Ramos (cell line): ENCODE measurements at regions not wholly inside any gene's neighbourhood (a gene's known extent, or its start where the extent isn't known, plus 50 kb on each side); places are given as distances from the start of the nearest gene placed in this dataset.
"Not testable (repeated sequence)": the region's sequence is repeated elsewhere in the genome, so short reads cannot be mapped to it uniquely, and the experiment has no call there.

ENCODE experiments used
- in situ Hi-C: fragments of 300-500 bp; cut with MboI; formaldehyde crosslinking; loops from one replicate; pipeline ENCODE4 v1.14.3; 2022; ENCODE audit warnings: low sequenced_read_pairs; ENCODE audit not compliant: unreplicated experiment

- in situ Hi-C loops, result loop anchor here (25.0 kb wide), 1 partner anchor 596 kb away; no protein-coding TSS in a partner anchor
Observed at GRCh38 chr11:82233201-82233600, 500.5 kb downstream of the FAM181B start.

GRCh38 chr11:82229341-82229740 lies 504.3 kb downstream of the FAM181B start:
- in situ Hi-C loops, result loop anchor here (25.0 kb wide), 1 partner anchor 592 kb away; no protein-coding TSS in a partner anchor

DNA sequence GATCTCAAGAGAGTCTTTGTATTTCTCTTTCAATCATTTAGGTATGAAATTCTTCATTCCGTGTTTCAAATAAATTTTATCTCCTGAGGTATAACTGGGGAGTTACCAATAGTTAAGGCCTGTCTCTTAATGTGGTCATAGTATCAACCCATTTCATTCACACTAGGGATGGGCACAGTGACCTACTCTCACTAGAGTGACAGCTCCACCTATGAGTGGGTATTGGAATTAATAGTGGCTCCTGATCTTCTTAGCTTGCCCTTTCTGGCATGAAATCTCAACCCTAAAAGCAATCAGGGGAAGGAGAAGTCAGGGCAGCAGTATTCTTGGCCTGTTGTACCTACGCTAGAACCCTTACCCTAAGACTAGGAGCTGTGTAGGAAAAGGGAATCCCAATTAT lies 507.7 kb downstream of the FAM181B start:
- in situ Hi-C loops, result loop anchor here (25.0 kb wide), 1 partner anchor 589 kb away; no protein-coding TSS in a partner anchor

- in situ Hi-C loops, result loop anchor here (25.0 kb wide), 1 partner anchor 588 kb away; no protein-coding TSS in a partner anchor
Observed at GRCh38 chr11:82225502-82225901, 508.2 kb downstream of the FAM181B start.

- in situ Hi-C loops, result no loop called here
Observed at GRCh38 chr11:82216927-82217570, 516.6 kb downstream of the FAM181B start.

DNA sequence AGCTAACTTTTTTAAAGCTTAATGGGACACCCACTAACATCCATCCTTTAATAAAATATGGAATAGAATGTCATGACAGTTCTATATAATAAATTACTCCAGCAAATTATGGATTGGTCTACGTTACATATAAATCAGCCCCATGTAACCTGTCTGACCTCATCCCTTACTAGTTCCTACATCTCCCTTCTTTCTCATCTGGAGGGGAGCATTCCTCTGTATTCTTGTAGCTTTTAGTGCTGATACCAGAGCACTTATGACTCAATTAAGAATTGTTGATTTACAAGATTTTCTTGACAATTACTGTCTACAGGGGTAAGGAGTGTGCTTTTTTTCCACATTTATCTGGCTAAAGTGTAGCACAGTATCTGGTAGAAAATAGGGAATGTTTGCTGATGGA lies 523.7 kb downstream of the FAM181B start:
- in situ Hi-C loops, result no loop called here

- in situ Hi-C loops, result no loop called here
Observed at GRCh38 chr11:82195283-82195682, 538.4 kb downstream of the FAM181B start.

- in situ Hi-C loops, result no loop called here
Observed at GRCh38 chr11:82194521-82194920, 539.1 kb downstream of the FAM181B start.

- in situ Hi-C loops, result no loop called here
Observed at GRCh38 chr11:82191695-82192094, 542.0 kb downstream of the FAM181B start.

DNA sequence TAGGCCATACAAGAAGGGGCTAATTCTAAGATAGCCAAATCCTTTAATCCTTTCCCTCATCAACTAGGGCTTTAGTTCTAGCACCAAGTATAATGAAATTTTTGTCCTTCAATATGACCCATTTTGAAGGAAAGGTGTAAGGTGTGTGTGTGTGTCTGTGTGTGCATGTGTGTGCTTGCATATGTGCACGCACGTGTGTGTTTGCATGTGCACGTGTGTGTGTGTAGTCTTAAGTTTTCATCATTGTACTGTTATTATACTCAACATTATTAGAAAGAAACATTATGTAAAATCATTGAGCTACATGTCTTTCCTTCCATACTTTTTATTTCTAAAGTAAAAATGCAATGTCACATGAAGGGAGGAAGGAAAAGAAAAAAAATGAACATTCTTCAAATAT lies 547.7 kb downstream of the FAM181B start:
- in situ Hi-C loops, result no loop called here

- in situ Hi-C loops, result no loop called here
Observed at GRCh38 chr11:82184966-82185365, 548.7 kb downstream of the FAM181B start.

GRCh38 chr11:82183346-82183745 lies 550.3 kb downstream of the FAM181B start:
- in situ Hi-C loops, result no loop called here

- in situ Hi-C loops, result not testable (repeated sequence)
Observed at GRCh38 chr11:82182697-82183096, 551.0 kb downstream of the FAM181B start.

DNA sequence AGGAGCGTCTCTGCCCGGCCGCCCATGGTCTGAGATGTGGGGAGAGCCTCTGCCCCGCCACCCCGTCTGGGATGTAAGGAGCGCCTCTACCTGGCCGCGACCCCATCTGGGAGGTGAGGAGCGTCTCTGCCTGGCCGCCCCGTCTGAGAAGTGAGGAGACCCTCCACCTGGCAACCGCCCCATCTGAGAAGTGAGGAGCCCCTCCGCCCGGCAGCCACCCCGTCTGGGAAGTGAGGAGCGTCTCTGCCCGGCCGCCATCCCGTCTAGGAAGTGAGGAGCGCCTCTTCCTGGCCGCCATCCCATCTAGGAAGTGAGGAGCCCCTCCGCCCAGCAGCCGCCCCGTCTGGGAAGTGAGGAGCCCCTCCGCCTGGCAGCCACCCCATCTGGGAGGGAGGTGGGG lies 551.9 kb downstream of the FAM181B start:
- in situ Hi-C loops, result not testable (repeated sequence)

DNA sequence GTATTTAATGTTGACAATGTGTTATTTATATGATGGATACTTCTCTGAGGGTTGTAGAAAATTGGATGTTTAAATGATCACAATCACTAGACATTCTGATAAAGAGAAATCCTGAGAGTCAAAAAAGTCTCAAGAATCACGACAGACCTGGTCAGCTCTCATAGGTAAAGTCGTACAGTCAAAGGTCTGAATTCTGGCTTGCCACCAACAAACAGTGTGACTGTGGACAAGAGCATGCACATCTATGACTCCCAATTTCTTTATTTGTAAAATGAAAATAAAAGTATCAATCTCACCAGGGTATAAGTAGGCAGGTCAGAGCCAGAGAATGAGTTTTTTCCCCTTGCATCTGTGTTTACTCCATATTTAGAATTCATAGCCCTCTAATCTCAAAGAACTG lies 556.7 kb downstream of the FAM181B start:
- in situ Hi-C loops, result no loop called here

DNA sequence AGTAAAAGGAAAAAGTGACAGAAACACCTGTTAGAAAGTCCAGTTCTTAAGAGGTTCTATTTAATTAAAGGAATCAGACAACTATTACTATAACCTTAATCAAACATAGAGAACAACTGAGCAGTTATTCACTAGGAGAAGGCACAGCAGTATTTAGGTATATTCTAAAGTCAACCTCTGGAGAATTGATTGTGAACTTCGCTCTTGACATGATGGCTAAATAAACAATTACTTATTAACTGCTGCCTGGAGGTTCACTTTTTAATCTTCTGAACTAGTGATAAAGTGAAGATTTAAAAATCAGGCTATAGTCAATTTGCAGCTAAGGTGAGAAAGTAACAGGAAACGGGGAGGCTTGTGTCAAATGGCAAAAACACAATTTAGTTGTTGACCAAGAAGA lies 557.3 kb downstream of the FAM181B start:
- in situ Hi-C loops, result no loop called here

DNA sequence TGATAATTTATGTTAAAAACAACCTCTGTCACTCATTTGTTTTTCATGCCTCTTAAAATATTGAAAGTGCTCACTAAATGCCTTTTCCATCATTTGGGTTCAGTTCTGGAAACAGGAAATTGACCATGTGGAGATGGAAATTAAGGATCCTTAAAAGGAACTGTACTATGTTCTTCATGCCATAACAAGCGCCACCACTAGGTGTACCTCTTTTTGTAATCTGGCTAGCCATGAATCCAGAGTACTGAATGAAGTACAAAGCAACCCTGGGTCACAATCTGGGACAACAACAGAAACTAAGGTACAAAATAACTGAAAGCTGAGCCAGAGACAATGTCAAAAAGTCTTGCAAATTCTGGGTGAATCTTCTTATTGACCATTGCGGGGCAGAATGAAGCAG lies 559.1 kb downstream of the FAM181B start:
- in situ Hi-C loops, result no loop called here

DNA sequence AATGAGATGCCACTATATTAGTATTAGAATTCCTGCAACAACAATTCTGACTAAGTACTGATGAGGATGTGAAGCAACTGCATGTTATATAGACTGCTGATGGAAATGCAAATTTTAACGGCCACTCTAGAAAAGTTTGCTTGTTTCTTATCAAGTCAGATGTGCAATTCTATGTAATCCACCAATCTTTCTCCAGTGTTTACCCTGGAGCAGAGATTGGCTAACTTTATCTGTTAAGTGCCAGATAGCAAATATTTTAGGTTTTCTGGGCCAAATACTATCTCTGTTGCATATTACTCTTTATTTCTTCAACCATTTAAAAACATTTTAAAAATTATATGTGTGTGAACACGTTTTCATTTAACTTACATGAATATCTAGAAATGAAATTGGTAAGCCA lies 586.9 kb downstream of the FAM181B start:
- in situ Hi-C loops, result no loop called here

DNA sequence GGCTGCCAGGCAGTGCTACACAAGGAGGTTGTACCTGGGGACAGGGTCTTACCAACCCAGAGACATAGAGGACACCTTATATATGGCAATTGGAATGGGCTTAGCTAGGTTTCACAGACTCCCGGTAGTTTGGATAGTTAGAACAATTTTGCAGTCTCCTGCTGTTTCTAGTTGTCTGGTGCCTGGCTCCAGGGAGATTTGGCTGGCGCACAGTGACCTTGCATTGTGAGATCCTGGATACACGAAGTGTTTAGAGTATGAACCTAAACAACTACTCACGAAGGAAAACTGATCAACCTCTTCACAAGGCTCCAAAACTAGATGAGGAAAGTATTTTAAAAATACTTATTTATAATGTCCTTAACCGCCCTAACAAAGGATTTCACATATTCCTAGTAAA lies 614.7 kb downstream of the FAM181B start:
- in situ Hi-C loops, result no loop called here

DNA sequence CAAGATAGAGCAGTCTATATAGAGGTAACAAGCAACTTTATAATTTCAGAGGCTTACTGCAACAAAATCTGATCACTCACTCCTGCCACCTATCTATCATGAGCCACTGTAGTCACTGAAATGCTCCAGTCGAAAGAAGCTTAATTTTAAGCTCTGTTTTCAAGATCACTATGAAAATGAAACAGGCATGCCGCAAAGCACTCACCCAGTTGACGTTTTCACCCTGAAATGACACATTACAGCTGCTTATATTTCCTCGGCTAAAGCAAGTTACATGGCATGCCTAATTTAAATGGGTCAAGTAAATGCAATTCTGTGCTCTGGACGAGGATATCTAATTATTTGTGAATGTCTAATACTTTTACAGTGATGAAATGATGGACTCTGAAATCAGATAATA lies 616.3 kb downstream of the FAM181B start:
- in situ Hi-C loops, result no loop called here

GRCh38 chr11:82105331-82105998 lies 628.2 kb downstream of the FAM181B start:
- in situ Hi-C loops, result no loop called here

DNA sequence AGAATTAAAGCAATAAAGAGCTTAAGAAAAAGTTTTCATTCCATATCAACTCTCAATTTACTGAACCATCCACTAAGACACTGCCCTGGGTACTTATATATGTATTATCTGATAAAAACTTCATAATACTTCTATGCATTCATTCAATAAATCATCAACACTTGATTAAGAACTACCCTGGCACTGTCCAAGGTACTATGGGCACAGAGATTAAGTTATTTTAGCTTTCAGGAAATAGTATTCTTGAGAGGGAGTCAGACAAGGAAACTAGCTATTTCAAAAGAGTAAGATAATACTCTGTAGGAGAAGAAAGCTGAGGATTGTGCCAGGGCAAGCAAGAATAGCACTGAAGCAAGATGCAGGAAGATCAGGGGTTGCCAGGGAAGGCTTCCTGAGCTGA lies 640.8 kb downstream of the FAM181B start:
- in situ Hi-C loops, result no loop called here
